ENCODE measurements at regions not wholly inside any gene's neighbourhood (a gene's known extent, or its start where the extent isn't known, plus 50 kb on each side); places are given as distances from the start of the nearest gene placed in this dataset.

DNA sequence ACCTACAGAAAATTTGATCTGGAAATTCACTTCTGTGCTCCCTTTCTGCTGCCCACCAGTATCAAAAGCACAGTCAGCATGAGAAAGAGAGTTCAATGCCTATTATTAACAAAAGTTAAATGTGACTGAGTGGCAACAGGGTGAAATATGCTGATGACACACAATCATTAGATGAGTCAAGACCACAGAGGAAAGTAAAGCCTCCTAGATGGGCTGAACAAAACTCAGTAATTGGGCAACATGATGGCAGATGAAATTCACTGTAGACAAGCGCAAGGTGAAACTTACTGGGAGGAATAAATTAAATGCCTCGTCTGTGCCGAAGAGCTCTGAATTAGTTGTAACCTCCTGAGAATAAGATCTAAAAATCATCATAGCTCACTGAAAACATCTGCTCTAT is 752.8 kb downstream of the IRX1 start:
- no peak for DNase-seq

DNA sequence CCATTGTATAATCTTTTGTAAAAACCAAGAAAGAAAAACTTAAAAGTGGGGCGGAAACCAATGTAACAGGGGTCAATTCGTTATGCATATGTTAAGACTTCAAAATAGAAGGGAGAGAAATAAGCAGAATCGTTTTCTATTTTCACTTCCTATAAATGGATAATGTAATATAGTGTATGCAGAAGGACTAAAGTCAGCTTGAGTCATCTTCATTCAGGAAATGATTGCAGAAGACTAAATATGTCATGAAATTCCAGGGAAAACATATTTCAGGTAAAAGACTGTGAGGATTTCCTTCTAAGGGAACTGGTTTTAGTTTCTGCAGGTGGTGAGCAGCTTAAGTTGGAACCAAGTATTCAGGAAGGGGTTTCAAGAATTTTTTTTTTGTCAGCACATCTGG is 753.3 kb downstream of the IRX1 start:
- DNase-seq: no peak

DNA sequence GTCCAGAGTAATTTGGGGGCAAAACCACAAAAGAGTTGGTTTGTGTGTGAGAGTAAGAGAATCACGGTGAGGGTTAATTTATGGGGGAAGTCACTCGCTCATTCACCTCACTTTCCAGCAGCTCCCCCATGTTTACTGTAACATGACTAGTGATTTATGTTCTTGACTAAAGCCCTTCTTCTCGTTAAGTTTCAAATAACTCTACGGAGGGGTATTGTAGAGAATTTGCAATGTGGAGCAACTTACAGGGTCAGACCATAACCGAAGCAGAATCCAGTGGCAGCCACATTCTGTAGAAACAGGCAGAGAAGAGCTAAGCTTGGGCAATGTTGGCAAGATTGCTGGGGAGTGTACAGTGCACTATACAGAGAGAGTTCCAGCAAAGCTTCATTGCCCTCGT is 760.6 kb downstream of the IRX1 start:
- DNase-seq: no peak

DNA sequence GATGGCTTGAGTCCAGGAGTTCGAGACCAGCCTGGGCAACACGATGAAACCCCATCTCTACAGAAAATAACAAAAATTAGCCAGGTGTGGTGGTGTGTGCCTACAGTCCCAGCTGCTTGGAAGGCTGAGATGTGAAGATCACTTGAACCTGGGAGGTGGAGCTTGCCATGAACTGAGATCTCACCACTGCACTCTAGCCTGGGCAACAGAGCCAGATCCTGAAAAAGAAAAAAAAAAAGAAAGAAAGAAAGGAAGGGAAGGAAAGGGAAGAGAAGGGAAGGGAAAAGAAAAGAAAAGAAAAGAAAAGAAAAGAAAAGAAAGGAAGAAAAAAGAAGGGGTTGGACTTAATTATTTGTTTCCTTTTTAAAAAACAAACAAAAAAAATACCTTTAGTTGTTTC is 764.2 kb downstream of the IRX1 start:
- no peak for DNase-seq

GRCh38 chr5:4361753-4362152 is 766.1 kb downstream of the IRX1 start:
- no peak for DNase-seq

- DNase-seq: no peak
These were observed 766.8 kb downstream of the IRX1 start for GRCh38 chr5:4362411-4362810.

- DNase-seq: no peak
These were observed 767.4 kb downstream of the IRX1 start for GRCh38 chr5:4363045-4363444.

- no peak for DNase-seq
These were observed 771.0 kb downstream of the IRX1 start for GRCh38 chr5:4366628-4367027.

GRCh38 chr5:4370218-4370617 is 769.9 kb upstream of the ADAMTS16 start:
- no peak for DNase-seq

- DNase-seq: no peak
These were observed 767.6 kb upstream of the ADAMTS16 start for GRCh38 chr5:4372481-4372880.

DNA sequence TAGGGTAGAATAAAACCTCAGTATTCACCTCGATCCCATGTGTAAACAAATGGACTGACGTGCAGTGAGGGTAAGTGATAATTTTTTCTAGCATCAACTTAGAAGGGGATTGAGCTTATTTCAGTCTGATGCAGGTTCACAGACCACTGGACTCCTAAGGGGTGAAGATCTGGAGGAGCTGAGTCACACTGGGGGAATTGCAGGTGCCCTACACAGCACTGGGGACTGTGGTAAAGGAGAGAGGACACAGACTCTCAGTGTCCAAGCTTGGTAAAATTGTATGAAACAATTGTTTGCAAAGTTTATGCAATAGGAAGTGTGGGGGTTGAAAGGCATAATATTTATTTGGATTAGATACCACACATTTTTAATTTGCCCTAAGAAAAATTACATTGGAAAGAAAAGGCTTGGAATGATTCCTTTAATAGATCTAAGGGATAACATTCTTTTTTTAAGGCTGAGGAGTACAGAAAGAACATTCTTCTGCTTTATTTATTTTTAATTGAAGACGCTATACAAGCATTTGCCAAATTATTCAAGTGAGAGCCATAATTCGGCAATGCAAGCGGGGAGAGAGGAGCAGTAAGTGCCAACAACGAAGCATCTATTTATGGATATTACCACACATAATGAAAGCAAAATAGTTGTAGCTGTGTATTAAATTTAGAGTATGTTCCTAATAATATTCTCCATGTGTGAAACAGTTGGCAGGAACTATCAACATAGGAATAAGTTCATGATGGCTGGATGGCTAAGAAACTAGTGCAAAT is 766.9 kb upstream of the ADAMTS16 start:
- DNase-seq: no peak

DNA sequence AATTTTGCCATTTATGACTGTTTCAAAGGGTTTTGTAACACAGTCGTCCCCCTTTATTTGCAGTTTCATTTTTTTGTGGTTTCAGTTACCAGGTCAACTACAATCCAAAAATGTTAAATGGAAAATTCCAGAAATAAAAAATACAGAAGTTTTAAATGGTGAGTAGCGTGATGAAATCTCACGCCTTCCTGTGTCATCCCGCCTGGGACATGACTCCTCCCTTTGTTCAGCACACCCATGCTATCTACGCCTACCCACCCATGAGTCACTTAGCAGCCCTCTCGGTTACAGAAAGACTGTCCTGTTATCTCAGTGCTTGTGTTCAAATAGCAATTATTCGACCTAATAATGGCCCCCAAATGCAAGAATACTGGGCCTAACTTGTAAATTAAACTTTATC is 765.3 kb upstream of the ADAMTS16 start:
- no peak for DNase-seq

DNA sequence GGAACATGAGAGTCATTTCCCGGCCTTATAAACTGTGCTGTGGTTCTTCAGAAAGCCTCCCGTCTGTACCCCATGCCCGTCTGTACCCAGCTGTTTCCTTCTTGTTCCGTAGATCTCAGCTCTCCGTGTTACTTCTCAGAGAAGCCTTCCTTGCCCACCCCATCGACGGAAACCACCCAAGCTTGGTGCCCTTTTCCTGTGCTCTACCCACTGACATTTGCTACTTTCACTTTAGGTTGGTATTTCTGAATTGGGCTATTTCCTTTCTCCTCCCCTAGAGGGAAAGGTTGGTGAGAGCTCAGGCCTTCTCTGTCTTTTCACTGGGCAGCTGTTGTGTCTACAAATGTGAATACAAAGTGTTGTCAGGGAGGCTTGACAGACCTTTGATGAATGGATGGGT is 764.5 kb upstream of the ADAMTS16 start:
- no peak for DNase-seq

GRCh38 chr5:4383102-4383501 is 757.0 kb upstream of the ADAMTS16 start:
- no peak for DNase-seq

GRCh38 chr5:4383518-4384198 is 756.5 kb upstream of the ADAMTS16 start:
- no peak for DNase-seq

DNA sequence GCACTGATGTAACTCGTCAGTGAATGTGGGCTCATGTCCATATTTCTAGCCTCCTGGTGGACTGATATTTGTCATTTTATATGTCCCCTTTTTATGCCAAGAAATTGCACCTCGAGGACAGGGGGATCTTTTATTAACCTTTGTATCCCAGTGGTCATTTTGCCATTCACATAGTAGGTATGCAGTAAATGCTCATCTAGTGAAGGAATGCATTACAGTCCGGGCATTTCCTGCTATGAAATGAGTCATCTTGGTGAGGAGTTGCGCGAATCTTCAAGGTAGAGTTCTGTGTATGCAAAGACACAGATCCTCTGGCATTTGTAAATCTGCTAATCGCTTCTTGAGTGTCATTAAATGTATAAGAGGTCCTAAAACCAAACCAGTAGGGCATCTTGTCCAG is 755.5 kb upstream of the ADAMTS16 start:
- DNase-seq: no peak

DNA sequence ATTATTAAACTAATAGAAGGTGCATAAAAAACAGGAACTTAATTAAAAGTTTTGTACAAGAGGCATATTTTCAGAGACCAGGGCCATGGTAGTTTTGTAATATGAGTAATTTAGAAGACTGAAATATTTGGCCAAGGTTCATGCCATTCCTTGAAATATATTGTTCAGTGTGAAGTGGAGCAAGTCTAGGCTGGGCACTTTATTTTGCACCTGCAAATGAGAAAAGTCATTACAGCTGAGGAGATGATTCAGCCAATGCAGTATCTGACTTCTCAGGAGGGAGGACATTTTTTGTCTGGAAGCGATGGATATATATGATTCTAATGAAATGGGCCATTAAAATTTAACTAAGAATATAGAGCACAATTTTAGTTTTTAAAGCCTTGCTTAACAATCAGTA is 754.0 kb upstream of the ADAMTS16 start:
- no peak for DNase-seq

- no peak for DNase-seq
These were observed 752.8 kb upstream of the ADAMTS16 start for GRCh38 chr5:4387290-4387689.

DNA sequence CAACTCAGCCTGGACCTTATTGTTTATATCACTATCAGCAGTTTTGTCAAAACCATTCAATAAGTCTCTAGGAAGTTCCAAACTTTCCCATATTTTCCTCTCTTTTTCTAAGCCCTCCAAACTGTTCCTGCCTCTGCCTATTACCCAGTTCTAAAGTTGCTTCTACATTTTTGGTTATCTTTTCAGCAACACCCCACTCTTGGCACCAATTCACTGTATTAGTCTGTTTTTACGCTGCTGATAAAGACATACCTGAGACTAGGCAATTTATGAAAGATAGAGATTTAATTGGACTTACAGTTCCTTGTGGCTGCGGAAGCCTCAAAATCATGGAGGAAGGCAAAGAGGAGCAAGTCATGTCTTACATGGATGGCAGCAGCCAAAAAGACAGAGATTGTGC is 744.4 kb upstream of the ADAMTS16 start:
- no peak for DNase-seq

- no peak for DNase-seq
These were observed 734.4 kb upstream of the ADAMTS16 start for GRCh38 chr5:4405614-4406219.

DNA sequence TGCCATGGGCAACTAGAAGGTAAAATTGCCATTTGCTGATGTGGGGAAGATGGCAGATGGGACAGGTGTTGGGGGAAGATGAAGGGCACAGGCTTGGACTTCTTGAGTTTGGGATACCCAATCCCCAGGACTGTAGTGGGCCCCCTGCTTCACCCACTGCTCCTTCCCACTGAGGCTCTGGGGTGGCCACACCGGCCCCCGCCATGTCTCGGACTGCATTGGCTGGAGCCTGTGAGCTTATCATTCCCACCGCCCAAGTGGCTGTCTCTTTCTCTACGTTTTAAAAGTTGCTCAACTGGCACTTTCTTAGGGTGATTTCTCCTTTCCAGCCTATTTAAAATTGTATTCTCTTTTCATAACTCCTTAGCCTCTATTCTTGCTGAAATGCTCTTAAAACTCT is 730.0 kb upstream of the ADAMTS16 start:
- no peak for DNase-seq

GRCh38 chr5:4411664-4412063 is 728.5 kb upstream of the ADAMTS16 start:
- no peak for DNase-seq

- no peak for DNase-seq
These were observed 726.1 kb upstream of the ADAMTS16 start for GRCh38 chr5:4413996-4414395.

DNA sequence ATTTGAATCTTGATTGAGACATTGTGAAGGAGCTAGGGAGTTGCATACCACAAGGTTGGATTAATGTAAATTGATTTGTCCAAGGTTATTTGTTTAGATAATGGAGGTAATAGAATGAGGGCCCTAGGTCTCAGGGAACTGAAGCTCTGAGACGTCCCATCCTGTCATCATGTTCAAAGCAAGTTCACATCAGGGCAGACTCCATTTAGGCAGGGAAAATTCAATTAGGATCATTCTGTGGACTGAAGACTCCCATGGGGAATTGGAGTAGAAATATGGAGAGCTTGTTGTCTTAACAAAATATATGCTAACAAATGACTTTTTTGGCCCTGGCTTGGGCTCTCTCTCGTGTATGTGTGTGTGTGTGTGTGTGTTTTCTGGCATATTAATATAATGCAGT is 722.0 kb upstream of the ADAMTS16 start:
- no peak for DNase-seq

All from hindlimb muscle (tissue), 1 donor.